AG10803 (cell line): ENCODE measurements at regions not wholly inside any gene's neighbourhood (a gene's known extent, or its start where the extent isn't known, plus 50 kb on each side); places are given as distances from the start of the nearest gene placed in this dataset.
A peak's percentile ranks its signal among the peaks of the same experiment; 100 is the strongest.

Source experiments
- DNase-seq: peaks from one replicate; pipeline ENCODE4 v3.0.0; 2010; ENCODE audit warnings: low read depth
- H3K4me3 ChIP-seq: 2 replicates; pipeline ENCODE4 v1.5.1; 2011; ENCODE audit warnings: mild to moderate bottlenecking, low read length, control low read depth
- TF ChIP-seq, protein P1 (sequence below): conservative IDR thresholded peaks from 2 replicates; pipeline ENCODE4 v1.5.1; 2011; ENCODE audit warnings: mild to moderate bottlenecking, low read length, control low read depth, inconsistent platforms

DNA sequence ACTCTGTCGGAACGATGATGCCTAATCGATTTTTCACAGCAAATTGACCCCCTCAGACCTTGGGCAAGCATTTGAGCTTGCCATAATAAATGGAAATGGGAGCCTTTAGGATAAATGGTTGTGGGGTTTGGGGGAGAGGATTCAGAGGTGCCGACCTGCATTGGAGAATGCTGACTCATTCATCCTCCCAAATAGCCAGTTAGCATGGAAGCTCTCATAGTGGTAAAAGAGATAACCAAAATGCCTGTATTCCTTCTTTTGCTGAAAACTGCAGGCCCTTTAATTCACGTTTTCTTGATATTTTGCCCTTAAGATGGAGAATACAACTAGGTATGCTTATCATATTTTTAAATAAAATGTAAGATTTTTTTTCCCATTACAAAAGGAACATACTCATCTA is 392.6 kb upstream of the DEPDC1 start:
- TF ChIP-seq, protein P1, sequence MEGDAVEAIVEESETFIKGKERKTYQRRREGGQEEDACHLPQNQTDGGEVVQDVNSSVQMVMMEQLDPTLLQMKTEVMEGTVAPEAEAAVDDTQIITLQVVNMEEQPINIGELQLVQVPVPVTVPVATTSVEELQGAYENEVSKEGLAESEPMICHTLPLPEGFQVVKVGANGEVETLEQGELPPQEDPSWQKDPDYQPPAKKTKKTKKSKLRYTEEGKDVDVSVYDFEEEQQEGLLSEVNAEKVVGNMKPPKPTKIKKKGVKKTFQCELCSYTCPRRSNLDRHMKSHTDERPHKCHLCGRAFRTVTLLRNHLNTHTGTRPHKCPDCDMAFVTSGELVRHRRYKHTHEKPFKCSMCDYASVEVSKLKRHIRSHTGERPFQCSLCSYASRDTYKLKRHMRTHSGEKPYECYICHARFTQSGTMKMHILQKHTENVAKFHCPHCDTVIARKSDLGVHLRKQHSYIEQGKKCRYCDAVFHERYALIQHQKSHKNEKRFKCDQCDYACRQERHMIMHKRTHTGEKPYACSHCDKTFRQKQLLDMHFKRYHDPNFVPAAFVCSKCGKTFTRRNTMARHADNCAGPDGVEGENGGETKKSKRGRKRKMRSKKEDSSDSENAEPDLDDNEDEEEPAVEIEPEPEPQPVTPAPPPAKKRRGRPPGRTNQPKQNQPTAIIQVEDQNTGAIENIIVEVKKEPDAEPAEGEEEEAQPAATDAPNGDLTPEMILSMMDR = no peak
- DNase-seq = no peak
- no peak overlapping the region for H3K4me3 ChIP-seq

DNA sequence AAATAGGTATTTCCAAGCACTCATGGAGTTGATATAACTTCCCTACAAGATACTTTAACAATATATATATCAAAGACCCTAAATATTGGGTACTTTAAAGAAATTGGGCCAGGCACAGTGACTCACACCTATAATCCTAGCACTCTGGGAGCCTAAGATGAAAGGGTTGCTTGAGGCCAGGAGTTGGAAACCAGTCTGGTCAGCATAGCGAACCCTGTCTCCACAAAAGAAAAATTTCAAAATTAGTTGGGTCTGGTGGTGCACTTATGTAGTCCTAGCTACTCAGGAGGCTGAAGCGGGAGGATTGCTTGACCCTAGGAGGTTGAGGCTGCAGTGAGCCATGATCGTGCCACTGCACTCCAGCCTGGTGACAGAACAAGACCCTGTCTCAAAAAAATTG is 393.9 kb upstream of the DEPDC1 start:
- no peak for DNase-seq
- TF ChIP-seq, protein P1 = no peak
- H3K4me3 ChIP-seq = no peak overlapping the region

DNA sequence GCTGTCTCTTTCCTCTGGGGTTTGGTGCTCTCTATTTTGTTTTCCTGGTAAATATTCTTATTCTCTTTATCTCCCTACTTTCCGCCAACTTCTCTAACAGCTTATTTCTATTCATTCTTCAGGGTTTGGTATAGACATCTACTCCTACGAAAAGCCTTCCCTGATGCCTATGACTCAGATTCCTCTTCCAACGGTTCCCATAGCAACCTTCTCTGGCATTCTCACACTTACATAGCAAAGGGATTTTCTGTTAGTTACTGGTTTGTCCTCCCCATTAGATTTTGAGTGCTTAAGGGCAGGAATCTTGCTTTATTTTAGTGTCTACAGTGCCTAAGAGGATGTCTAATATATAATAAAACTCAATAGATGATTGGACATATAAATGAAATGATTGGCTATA is 407.6 kb upstream of the DEPDC1 start:
- H3K4me3 ChIP-seq = no peak overlapping the region
- TF ChIP-seq, protein P1 = no peak
- DNase-seq = no peak

DNA sequence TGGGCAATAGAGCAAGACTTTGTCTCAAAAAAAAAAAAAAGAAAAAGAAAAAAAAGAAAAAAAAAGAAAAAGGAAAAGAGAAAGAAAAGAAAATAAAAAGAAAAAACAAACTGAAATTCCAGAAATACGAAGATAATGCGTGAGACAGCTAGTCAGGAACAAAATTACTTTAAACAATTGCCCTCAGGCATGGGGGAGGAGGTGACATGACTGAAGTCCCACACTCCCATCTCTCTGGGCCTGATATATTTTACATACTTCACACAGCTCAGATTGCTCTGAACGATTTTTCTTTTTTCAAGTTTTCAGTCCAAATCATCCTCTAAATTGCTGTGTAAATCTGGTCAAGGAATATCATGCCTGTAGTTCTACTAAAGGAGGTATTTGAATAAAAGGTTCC is 409.5 kb upstream of the DEPDC1 start:
- H3K4me3 ChIP-seq = no peak overlapping the region
- TF ChIP-seq, protein P1 = no peak
- DNase-seq = no peak

DNA sequence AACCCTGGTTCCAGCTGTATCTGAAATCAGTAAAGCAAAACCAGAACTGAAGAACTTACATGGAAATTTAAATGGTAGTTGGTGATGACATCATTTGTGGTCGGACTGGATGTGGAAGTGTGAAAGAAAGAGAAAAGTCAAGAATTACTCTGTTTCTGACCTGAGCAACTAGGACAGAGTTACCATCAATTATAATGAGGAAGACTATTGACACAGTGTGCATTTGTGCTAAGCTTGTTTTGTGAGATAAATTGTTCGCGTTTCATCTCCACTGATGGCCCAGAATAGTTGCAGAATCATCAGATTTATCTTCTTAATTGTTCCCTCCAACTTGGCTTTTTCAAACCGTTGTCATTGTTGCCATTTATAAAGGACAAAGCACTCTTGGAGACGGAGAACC is 410.6 kb upstream of the DEPDC1 start:
- no peak overlapping the region for H3K4me3 ChIP-seq
- no peak for DNase-seq
- TF ChIP-seq, protein P1 = no peak

DNA sequence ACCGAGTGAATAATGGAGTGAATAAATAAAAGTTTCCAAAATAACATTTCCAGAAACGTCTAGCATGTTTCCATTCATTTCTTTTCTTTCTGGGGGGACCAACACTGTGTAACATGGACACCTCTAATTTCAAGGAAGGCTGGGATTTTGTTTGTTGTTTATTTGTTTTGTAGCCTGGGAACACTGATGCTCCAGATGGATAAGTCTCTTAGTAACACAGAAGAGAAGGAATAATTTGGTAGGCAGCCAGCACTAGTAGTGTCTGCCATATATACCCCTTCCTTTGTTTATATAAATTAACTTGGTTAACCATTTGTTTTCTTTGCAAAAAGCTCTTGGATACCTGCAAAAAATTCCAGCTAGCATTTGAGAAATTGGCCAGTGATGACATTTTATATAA is 411.4 kb upstream of the DEPDC1 start:
- no peak overlapping the region for H3K4me3 ChIP-seq
- DNase-seq = no peak
- TF ChIP-seq, protein P1 = no peak

DNA sequence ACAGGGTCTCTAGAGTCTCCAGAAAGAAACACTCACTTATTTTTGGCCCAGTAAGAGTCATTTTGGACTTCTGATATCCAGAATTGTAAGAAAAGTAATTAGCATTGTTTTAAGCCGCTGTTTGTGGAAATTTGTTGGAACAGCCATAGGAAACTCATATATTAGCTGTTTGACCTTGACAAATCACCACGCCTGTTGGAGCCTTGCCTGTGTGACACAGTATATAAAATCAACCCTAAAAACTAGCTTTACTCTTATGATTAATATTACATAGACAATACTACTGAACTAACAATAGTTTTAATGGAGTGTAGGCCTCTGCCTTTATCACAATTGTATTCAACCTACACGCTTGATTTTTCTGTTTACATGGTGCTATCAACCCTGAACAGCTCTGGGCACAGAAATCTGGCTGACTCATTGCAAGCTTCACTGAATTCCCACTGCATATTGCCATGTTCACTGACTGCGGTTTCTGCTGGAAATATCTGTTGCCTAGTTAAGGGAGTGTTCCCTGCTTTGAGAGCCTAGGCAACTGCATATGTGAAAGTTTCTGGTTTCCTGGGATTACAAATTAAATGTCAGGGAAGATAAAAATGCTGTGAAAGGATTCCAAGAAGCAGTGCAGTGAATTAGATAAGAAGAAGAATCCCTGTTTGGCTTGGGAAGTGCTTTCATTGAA is 419.5 kb upstream of the DEPDC1 start:
- TF ChIP-seq, protein P1 = no peak
- H3K4me3 ChIP-seq = no peak overlapping the region
- peak; percentile 12 for DNase-seq
